ENCODE measurements at regions not wholly inside any gene's neighbourhood (a gene's known extent, or its start where the extent isn't known, plus 50 kb on each side); places are given as distances from the start of the nearest gene placed in this dataset.

DNA sequence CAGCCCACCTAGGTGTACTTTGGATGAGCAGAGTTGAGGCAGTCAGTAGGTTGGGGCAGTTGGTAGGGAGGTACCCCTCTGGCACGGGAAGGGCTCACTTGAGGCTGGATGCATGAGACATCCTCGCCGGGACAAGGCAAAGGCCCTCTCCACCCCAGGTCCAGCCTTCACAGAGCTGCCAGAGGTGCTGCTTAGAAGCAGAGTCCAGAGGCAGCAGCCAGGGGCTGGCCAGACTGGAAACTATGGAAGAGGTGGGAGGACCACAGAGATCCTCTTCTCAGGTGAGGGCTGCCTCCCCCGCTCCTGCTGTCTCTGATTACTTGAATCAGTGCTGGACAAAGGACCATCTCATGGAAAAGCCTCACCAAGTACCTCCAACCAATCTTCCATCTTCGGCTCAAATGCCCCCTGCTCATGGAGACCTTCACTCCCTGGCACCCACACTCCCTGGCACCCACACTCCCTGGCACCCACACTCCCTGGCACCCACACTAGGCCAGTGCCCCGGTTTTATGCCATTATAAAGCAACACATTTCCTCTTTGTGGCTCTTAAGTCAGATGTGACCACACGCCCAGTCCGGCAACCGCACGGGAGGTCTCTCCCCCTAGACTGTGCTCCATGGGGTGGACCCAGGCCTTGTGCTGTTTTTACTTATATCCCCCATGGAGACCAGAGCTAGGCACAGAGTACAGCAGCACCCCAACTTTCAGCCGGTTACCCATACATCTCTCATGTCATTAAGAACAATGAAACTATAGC is 100.1 kb downstream of the YTHDF1 start:
- TF ChIP-seq YY1 (IDR thresholded peaks at IDR 0.05; ENCODE audit: insufficient read depth, insufficient read length) (no peak), ZNF274 (IDR thresholded peaks at IDR 0.05; ENCODE audit: low read depth, low read length) (no peak)

Data from NT2/D1 (cell line).